ENCODE measurements at regions not wholly inside any gene's neighbourhood (a gene's known extent, or its start where the extent isn't known, plus 50 kb on each side); places are given as distances from the start of the nearest gene placed in this dataset.

- DNase-seq (no peak), FAIRE-seq (no peak)
- H3K4me3 ChIP-seq (ENCODE audit: low read length in 3 of 3) = no peak overlapping the region
- no peak overlapping the region for H3K9ac ChIP-seq (ENCODE audit: low read length in 3 of 3)
- no peaks in the 10 kb centered on the region for H3K9me3 ChIP-seq (ENCODE audit: control insufficient read depth in 2 of 3, insufficient read depth in 1 of 3, low read length in 3 of 3)
- H3K27me3 ChIP-seq (ENCODE audit: control insufficient read depth, insufficient read depth, low read length) = no peaks in the 10 kb centered on the region
- intact Hi-C loops (cut with DNase I) = no loop called here
- TF ChIP-seq CTCF (IDR thresholded peaks at IDR 0.05; ENCODE audit: borderline replicate concordance, extremely low read depth, insufficient read depth) = no peak
- no peak overlapping the region for H3K27ac ChIP-seq (ENCODE audit: low read depth in 2 of 2, low read length in 2 of 2)
- H3K4me1 ChIP-seq (ENCODE audit: control insufficient read depth in 2 of 3, insufficient read depth in 2 of 3, low read depth in 1 of 3, low read length in 3 of 3) = no peaks in the 10 kb centered on the region
- no peaks in the 10 kb centered on the region for H3K36me3 ChIP-seq (ENCODE audit: control insufficient read depth in 2 of 3, insufficient read depth in 3 of 3, low read length in 3 of 3)
Observed at GRCh38 chr5:61755726-61756222, 423.7 kb downstream of the ZSWIM6 start.

GRCh38 chr5:61758711-61759110, 426.7 kb downstream of the ZSWIM6 start:
- Histone ChIP-seq H3K9me3 (ENCODE audit: control insufficient read depth in 2 of 3, insufficient read depth in 1 of 3, low read length in 3 of 3) (peaks cover 0 to 9% (median 0%) of the 10 kb centered on the region in 3 donors), H3K27ac (ENCODE audit: low read depth in 2 of 2, low read length in 2 of 2) (no peak overlapping the region), H3K4me3 (ENCODE audit: low read length in 3 of 3) (no peak overlapping the region), H3K27me3 (ENCODE audit: control insufficient read depth, insufficient read depth, low read length) (no peaks in the 10 kb centered on the region), H3K4me1 (ENCODE audit: control insufficient read depth in 2 of 3, insufficient read depth in 2 of 3, low read depth in 1 of 3, low read length in 3 of 3) (no peaks in the 10 kb centered on the region), H3K36me3 (ENCODE audit: control insufficient read depth in 2 of 3, insufficient read depth in 3 of 3, low read length in 3 of 3) (no peaks in the 10 kb centered on the region), H3K9ac (ENCODE audit: low read length in 3 of 3) (no peak overlapping the region)
- intact Hi-C loops (cut with DNase I) = no loop called here
- TF ChIP-seq CTCF (IDR thresholded peaks at IDR 0.05; ENCODE audit: borderline replicate concordance, extremely low read depth, insufficient read depth) = no peak
- peak in 3 of 5 donors; percentile 39 to 40 (median 40) for DNase-seq
- no peak for FAIRE-seq

- no peak for FAIRE-seq
- no peak for DNase-seq
- H3K9me3 ChIP-seq (ENCODE audit: control insufficient read depth in 2 of 3, insufficient read depth in 1 of 3, low read length in 3 of 3) = peaks cover 0 to 9% (median 0%) of the 10 kb centered on the region in 3 donors
- intact Hi-C loops (cut with DNase I) = no loop called here
- no peaks in the 10 kb centered on the region for H3K4me1 ChIP-seq (ENCODE audit: control insufficient read depth in 2 of 3, insufficient read depth in 2 of 3, low read depth in 1 of 3, low read length in 3 of 3)
- no peak overlapping the region for H3K4me3 ChIP-seq (ENCODE audit: low read length in 3 of 3)
- no peak for TF ChIP-seq CTCF (IDR thresholded peaks at IDR 0.05; ENCODE audit: borderline replicate concordance, extremely low read depth, insufficient read depth)
- H3K9ac ChIP-seq (ENCODE audit: low read length in 3 of 3) = no peak overlapping the region
- H3K27ac ChIP-seq (ENCODE audit: low read depth in 2 of 2, low read length in 2 of 2) = no peak overlapping the region
- no peaks in the 10 kb centered on the region for H3K27me3 ChIP-seq (ENCODE audit: control insufficient read depth, insufficient read depth, low read length)
- no peaks in the 10 kb centered on the region for H3K36me3 ChIP-seq (ENCODE audit: control insufficient read depth in 2 of 3, insufficient read depth in 3 of 3, low read length in 3 of 3)
Observed at GRCh38 chr5:61765471-61765870, 433.4 kb downstream of the ZSWIM6 start.

GRCh38 chr5:61766141-61766540, 434.1 kb downstream of the ZSWIM6 start:
- no peak overlapping the region for H3K4me3 ChIP-seq (ENCODE audit: low read length in 3 of 3)
- intact Hi-C loops (cut with DNase I) = no loop called here
- H3K9me3 ChIP-seq (ENCODE audit: control insufficient read depth in 2 of 3, insufficient read depth in 1 of 3, low read length in 3 of 3) = peaks cover 0 to 9% (median 0%) of the 10 kb centered on the region in 3 donors
- TF ChIP-seq CTCF (IDR thresholded peaks at IDR 0.05; ENCODE audit: borderline replicate concordance, extremely low read depth, insufficient read depth) = no peak
- FAIRE-seq (no peak), DNase-seq (no peak)
- no peak overlapping the region for H3K9ac ChIP-seq (ENCODE audit: low read length in 3 of 3)
- no peaks in the 10 kb centered on the region for H3K4me1 ChIP-seq (ENCODE audit: control insufficient read depth in 2 of 3, insufficient read depth in 2 of 3, low read depth in 1 of 3, low read length in 3 of 3)
- H3K36me3 ChIP-seq (ENCODE audit: control insufficient read depth in 2 of 3, insufficient read depth in 3 of 3, low read length in 3 of 3) = no peaks in the 10 kb centered on the region
- H3K27ac ChIP-seq (ENCODE audit: low read depth in 2 of 2, low read length in 2 of 2) = no peak overlapping the region
- H3K27me3 ChIP-seq (ENCODE audit: control insufficient read depth, insufficient read depth, low read length) = no peaks in the 10 kb centered on the region

Data from kidney (tissue), 13 donors.